NOMO-1 treated with DMSO at 0.1 percent for 48 hours (cell line): ENCODE measurements at regions not wholly inside any gene's neighbourhood (a gene's known extent, or its start where the extent isn't known, plus 50 kb on each side); places are given as distances from the start of the nearest gene placed in this dataset.
A peak's percentile ranks its signal among the peaks of the same experiment; 100 is the strongest.
"Not testable (repeated sequence)": the region's sequence is repeated elsewhere in the genome, so short reads cannot be mapped to it uniquely, and the experiment has no call there.

ENCODE experiments used
- DNase-seq: peaks from one replicate; lab custom pipeline; 2025; ENCODE audit not compliant: unreplicated experiment; lab: John Stamatoyannopoulos, UW

DNA sequence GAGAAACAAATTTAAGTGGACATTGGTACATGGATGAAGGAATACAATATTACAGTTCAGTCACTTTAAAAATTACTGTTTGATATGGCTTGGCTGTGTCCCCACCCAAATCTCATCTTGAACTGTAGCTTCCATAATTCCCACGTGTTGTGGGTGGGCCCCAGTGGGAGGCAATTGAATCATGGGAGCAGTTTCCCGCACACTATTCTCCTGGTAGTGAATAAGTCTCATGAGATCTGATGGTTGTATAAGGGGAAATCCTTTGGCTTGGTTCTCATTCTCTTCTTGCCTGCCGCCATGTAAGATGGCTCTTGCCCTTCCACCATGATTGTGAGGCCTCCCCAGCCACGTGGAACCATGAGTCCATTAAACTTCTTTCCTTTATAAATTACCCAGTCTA lies 804.2 kb upstream of the FRG1 start:
- DNase-seq: no peak

DNA sequence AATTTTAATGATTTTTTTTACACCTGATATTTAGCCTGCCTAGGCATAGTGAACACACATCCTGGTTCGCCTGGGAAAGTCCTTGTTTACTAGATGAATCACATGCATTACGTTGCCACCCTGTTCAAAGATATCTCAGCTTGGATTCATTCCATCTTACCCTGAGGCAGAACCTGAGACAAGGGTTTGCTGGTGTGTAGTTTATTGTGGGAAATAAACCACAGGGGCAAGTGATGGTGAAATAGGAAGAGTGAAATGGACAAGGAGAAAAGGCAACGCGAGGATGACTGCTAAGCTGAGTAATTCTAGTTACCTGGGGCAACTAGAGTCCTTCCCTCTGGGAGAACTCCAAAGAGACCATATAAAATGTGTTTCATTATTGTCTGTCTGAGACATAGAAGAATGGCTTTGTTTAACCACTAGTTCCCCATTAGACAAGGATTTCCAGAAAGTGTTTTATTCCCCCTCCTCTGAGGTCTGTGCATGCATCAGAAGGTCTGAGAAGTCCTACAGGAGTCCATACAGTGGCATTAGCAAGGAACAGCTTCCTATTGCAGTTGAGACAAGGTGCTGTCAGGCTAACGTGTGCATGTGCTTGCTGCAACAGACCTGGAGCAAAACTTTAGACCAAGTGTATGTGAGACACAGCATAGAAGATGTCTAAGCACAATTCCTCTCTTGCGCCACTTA lies 797.3 kb upstream of the FRG1 start:
- DNase-seq: no peak

DNA sequence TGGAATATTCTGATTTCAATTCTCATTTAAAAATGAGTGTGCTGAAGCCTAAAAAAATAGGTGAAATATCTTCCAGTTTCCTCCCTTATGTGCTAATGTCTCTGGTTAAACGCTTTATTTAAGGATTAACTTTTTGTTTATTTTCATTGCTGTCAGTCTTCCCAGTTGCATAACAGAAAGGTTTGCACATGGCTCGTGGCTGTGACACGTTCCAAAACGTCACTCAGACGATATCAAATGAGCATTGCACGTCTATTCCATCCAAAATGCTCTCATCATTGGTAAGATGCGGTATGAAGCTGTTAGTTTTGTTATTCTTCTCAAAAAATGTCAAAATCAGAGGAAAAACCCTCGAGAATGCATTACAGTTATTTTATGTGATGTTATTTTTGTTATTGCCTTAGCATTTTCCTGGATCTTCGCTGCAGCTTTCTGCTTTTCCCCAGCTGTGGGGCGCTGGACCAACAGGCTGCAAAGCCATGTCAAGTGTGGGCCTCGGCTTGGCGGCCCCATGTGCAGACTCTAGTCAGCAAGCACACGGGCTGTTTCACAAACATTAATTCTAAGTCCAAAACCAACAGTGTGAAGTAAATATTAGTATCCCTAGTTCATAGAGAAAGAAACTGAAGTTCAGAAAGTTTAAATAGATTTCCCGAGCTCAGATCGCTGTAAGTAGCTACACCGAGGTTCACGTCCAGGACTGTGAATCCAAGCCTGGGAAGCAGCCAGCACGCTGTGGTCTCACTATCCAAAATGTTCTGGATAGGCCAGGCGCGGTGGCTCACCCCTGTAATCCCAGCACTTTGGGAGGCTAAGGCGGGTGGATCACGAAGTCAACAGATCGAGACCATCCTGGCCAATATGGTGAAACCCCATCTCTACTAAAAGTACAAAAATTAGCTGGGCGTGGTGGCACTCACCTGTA lies 793.4 kb upstream of the FRG1 start:
- no peak for DNase-seq

DNA sequence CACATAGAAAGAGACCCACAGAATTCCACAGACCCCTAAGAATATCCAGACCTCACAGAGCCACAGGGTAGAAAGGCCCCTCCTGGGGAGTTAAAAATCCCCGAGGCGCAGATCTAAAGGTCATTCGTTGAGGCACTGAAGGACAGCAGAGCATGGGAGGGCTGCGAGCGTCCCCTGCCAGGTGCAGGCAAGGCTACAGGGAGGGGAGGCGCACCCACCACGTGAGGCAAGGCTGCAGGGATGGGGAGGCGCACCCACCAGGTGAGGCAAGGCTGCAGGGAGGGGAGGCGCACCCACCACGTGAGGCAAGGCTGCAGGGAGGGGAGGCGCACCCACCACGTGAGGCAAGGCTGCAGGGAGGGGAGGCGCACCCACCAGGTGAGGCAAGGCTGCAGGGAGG lies 785.6 kb upstream of the FRG1 start:
- not testable (repeated sequence) for DNase-seq

- no peak for DNase-seq
These were observed 778.4 kb upstream of the FRG1 start for GRCh38 chr4:189162073-189162789.

DNA sequence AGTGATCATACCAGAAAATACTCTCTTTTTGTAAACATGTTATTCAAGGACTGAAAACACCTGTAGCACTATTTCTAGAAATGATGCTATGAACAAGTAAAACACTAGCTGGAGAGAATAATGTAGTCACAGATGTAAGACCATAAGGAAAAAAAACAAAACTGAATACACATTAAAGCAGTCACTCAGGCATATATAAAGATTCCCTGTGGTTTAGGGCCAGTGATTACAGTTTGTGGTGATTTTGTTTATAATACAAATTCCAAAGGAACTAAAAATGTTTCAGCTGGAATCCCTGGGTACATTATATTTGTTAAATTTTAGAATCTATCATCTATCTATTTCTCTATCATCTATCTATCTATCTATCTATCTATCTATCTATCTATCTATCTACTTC lies 777.8 kb upstream of the FRG1 start:
- no peak for DNase-seq

- DNase-seq: no peak
These were observed 764.7 kb upstream of the FRG1 start for GRCh38 chr4:189176002-189176401.

DNA sequence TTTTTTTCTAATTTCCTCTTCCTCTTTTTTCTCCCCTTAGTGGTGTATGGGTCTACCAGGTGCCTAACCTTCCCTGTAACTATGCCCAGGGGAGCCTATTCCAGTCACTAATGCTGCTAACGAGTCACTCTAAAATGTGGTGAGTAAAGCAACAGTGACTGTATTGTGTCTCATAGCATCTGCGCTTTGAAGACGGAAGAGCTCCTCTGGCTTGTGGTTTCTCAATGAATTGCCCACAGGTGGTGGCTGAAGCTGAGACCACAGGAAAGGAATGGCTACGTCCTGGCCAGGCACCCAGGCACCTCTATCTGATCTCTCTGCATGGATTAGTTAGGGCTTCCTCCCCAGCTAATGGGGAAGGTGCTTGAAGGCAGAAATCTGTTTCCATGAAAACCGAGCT lies 763.5 kb upstream of the FRG1 start:
- no peak for DNase-seq

DNA sequence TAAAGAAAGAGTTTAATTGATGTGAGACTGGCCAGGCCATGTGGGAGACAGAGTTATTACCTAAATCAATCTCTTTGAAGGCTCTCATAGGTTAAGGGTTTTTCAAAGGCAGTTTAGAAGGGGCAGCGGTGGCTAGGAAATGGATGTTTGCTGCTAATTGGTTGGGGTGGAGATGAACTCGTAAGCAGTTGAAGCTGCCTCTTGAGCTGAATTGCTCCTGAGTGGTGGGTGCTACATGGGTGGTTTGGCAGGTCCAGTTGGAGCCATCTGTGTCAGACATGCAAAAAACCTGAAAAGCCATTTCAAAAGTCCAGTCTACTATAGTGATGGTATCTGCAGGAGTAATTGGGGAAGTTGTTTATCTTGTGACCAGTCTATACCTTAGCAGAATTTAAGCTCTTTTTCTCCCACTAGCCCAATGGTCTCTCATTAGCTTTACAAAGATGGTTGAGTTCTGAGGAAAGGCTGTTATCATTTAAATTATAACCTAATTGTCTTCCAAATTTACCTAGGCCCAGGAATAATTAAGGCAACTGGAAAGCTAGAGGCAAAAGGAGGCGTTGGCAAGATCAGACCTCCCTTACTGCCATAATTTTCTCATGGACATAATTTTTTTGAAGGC lies 762.4 kb upstream of the FRG1 start:
- DNase-seq: no peak

GRCh38 chr4:189185810-189186432 lies 754.8 kb upstream of the FRG1 start:
- no peak for DNase-seq

DNA sequence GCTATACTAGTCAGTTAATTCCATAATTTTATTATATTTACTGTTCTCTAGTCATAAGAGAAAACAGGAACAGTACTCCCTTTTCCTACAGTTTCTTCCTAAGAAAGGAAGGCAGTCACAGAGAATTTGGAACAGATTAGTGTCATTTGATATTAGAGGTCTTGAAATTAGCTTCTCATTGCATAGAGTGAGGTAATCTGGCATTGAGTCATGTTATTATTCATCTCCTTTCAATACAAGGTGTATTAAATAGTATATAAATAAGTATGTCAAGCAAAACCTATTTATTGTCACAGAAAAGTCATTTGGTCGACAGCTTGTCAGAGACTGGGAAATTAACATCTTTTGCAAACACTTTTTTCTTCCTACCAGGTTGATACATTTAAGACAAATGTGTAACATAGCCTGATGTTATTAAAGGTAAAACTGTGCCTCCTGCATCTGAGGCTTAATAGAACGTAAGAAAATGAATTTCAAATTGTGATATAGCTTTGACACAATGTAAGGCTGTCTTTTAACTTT lies 753.1 kb upstream of the FRG1 start:
- DNase-seq: no peak

DNA sequence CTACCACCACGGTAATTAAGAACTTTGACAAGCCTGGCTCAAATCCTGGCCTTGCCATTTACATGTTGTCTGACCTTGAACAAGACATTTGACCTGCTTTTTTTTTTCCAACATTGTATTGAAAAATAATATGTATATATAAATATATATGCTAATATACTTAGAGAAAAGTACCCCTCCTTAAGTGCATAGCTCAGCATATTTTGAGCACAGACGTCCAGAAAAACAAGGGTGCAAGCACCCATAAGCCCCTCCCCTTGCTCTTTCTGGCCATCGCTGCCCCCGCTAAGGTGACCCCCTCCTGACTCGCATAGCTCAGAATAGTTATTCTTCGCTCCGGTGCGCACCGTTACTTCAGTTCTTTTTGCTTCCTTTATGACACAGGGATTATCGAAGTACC lies 742.0 kb upstream of the FRG1 start:
- no peak for DNase-seq

GRCh38 chr4:189200353-189200752 lies 740.3 kb upstream of the FRG1 start:
- DNase-seq: no peak

GRCh38 chr4:189202182-189202868 lies 738.3 kb upstream of the FRG1 start:
- peak; percentile 51 for DNase-seq

GRCh38 chr4:189202869-189203271 lies 737.8 kb upstream of the FRG1 start:
- no peak for DNase-seq

- no peak for DNase-seq
These were observed 736.1 kb upstream of the FRG1 start for GRCh38 chr4:189204616-189205015.

DNA sequence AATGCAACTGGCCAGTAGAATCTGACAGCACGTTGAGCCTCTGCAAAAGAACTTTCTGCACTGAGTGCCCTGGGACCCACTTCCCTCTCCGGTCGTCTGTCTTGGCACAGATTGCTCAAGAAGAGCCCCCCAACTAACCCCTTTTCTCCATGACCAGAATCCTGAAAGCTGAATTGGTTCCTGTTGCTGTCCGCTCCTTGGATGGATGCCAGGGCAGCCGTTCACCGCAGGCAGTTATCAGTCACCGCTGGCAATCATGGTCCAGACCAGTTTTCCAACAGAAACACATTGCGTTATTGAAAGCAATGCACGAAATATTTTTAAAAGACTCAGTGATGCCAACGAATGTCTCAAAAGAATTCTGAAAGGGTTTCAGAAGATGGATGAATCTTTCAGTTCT lies 733.7 kb upstream of the FRG1 start:
- no peak for DNase-seq

DNA sequence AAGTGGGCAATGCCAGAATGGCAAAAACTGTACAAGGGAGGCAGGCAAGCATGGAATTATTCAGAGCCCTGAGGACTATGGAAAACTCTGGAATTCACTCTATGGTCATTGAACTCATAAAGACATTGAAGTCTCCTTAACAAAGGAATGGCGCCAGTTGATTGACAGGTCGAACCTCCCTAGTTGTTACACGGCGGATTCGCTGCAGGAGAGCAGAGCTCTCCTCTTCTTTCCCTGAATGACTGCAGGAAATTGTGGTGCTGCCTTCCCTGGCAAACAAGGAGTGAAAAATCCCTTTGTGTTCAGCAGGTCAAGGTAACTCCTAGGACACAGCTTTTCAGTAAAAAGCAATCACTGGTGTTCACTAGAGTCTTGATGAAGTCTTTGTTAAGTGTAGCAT lies 732.8 kb upstream of the FRG1 start:
- DNase-seq: no peak

DNA sequence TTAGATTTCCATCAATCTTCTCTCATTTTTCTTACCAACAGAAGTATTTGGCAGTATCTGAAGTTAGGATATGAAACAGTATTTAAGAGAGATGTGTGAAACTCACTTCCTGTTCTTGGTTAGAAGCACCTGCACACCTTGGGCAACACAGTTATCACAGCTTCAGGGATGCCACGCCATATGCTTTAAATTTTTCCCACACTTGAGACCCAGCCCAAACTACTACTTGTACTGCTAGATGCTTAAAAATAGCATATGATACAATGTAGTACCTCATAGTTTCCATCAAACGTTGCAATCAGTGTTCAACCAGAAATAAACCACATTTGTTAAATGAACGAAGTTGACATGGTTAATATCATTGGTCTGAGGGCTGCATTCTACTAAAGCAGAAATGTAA lies 725.1 kb upstream of the FRG1 start:
- no peak for DNase-seq

- no peak for DNase-seq
These were observed 719.0 kb upstream of the FRG1 start for GRCh38 chr4:189221691-189222090.
